AML-193 (cell line): ENCODE measurements at regions not wholly inside any gene's neighbourhood (a gene's known extent, or its start where the extent isn't known, plus 50 kb on each side); places are given as distances from the start of the nearest gene placed in this dataset.

ENCODE experiments used
- DNase-seq, 2 experiments: peaks; one replicate each; lab custom pipeline; 2025; lab: John Stamatoyannopoulos, UW

- DNase-seq, result no peak
These were observed 763.4 kb upstream of the GRM7 start for GRCh38 chr3:6097556-6097955.

- DNase-seq, result no peak
These were observed 762.3 kb upstream of the GRM7 start for GRCh38 chr3:6098516-6099157.

GRCh38 chr3:6099458-6100075, 761.3 kb upstream of the GRM7 start:
- no peak for DNase-seq

GRCh38 chr3:6105187-6105586, 755.7 kb upstream of the GRM7 start:
- DNase-seq, result no peak

DNA sequence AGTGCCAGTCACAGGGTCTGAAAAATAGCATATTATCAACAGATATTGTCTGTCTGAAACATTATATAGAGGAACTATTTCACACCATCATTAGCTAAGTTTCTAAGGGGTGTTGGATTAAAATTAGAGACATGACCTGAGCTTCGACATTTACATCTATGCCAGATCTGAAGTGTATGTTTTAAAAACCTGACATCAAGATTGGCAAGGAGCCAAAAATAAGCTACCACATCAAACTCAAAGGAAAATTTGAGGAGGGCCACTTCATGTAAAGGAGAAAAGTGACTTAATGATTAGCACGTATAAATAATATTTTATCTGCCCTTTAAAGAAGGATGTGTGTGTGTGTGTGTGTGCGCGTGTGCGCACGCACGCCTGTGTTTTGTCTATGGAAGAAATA, 752.0 kb upstream of the GRM7 start:
- no peak for DNase-seq

DNA sequence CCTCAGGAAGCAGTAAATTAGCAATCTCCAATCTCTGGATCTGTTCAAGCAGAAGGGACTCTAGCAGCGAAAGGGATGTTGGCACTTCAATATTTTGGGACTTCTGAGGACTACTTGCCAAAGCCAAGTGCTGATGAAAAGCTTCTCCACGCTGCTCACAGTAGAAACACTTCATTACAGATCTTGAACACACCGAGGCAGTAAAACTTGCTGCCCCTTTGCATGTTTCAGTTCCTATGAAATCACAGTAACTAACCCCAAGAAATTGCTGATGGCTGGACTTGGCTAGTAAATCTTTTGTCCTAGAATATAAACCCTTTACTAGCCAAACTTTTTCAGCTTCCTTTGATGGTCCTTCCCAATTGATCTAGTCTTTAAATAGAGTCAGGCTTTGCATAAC, 750.5 kb upstream of the GRM7 start:
- no peak for DNase-seq

GRCh38 chr3:6112546-6112945, 748.4 kb upstream of the GRM7 start:
- no peak for DNase-seq

DNA sequence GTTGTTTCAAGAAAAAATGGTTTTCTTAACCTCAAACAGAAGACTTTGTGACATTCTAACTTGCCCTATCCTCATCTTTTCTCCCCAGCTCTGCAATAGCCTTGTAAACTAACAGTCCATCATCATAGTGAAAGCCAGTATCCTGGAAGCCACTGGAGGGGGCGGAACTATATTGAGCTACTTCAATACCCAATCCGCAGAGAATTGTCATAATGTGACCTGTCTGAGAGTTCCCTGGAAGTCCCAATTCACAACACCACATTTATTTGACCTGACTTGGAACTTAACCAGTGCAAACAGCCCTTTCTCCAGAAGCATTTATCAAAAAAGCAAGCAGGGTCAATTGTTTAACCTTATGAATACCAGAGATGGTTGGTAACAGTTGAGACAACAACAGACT, 747.6 kb upstream of the GRM7 start:
- no peak for DNase-seq

DNA sequence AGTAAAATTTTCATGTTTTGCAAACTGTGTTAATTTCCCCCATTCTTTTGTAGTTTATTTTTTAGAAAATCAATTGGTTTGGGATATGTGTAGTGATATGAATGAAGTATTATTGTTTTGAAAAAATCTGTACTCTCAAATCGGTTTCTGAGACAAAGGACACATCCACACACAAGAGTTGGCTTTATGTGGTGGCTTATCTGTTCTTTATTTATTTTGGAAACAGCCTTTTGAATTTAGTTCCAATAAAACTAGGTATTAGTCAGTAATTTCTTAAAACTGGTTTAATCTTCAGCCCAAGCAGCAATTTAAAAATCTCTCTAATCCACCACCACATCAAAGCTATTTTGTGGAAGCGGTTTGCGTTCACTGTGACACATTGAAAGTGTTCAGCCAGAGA, 741.5 kb upstream of the GRM7 start:
- no peak for DNase-seq

GRCh38 chr3:6120786-6121185, 740.1 kb upstream of the GRM7 start:
- no peak for DNase-seq

DNA sequence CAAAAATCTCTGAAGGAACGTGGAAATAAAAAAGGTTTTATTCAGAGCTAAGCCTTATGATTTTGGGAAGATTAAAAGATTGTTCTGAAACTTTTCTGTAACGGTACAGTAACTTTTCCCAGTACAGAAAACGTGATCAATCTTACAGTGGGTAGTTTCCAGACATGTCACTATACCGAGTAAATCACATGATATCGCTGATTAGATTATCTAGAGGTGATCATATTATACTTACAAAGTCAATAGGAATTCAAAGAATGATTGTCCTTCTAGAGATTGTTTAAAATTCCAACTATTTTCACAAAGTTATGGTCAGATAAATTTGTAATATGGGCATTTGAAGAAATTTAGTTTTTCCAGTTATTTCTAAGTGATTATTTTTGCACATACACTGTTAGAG, 736.0 kb upstream of the GRM7 start:
- DNase-seq, result no peak

DNA sequence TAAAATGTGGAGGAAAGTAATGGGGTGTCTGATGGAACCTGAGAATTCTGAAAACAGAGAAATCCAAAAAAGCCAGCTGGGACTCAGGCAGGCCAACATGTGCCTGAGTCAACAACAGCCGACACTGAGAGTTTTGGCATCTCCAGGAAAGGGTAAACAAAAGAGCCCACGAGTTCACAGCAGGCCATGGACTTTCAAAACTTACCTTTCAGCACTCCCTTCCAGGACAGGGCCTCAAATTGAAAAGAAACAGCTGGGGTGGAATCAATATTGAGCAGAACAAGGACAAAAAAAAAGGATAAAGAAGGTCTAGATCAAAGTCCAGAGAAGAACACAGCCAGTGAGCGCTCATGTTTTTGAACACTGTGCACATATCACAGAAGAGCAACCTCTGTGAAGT, 735.4 kb upstream of the GRM7 start:
- no peak for DNase-seq

GRCh38 chr3:6132684-6133432, 728.1 kb upstream of the GRM7 start:
- no peak for DNase-seq

DNA sequence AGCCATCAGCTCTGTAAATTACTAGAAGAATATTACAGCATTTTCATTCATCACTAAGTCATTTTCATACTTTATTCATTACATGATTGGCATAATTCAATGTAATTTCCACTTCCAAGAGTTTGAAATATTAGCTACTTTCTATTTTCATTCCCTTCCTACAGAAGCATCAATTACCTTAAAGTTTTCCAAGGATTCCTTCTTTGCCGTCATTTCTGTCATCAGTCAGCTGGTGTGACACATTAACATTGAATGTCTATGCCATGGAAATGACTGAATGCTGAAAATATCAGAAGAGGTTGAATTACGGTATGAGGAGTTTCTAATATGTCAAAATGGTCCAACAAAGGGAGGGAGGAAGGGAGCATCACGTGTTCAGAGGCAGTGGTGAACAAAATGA, 718.2 kb upstream of the GRM7 start:
- no peak for DNase-seq

DNA sequence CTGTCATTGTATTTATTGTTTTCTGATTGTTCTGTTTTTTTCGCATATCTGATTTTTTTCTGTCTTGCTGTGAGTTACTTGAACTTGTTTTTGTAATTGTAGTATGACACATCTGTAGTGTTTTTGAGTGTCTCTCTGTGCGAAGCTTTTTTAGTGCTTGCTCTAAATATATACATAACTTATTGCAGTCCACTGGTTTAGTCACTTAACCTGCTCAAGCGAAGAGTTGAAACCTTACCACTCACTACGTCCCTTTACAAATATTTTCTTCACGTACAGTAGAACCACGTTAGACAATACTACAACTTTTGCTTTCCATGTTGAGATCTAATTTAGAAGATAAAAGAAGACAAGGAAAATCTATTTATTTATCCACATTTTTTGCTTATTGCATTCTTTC, 713.0 kb upstream of the GRM7 start:
- DNase-seq, result no peak

DNA sequence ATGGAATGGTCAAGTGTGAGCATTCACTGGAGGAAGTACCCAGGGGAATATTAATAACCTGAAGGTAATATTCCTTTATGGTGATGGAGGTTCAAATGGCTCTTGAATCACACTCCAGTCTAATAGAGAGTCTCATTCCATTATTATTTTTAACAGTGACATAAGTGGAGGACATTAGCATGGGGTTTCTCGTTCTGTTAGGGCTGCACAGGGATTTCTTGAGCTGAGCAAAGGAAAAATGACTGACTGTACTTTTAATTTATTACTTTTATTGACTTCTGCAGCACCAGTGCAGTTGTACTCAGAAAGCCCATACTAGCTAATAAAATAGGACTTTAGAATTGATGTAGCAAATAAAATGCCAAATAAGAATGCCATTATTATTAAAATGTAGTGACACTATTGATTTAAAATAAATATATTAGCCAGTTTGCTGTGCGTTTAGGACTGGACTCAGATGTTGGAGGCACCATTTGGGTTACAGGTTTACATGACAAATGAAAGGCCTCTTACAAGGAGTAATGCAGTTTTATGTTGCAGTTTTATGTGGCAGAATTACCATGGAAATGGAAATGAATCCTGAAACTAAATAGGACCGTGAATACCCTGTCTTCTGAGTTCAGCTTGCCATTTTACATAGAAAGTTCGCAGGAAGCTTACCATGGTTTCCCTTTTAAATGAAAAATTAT, 705.1 kb upstream of the GRM7 start:
- no peak for DNase-seq

- no peak for DNase-seq
These were observed 695.0 kb upstream of the GRM7 start for GRCh38 chr3:6165951-6166350.

- no peak for DNase-seq
These were observed 692.7 kb upstream of the GRM7 start for GRCh38 chr3:6168256-6168655.

DNA sequence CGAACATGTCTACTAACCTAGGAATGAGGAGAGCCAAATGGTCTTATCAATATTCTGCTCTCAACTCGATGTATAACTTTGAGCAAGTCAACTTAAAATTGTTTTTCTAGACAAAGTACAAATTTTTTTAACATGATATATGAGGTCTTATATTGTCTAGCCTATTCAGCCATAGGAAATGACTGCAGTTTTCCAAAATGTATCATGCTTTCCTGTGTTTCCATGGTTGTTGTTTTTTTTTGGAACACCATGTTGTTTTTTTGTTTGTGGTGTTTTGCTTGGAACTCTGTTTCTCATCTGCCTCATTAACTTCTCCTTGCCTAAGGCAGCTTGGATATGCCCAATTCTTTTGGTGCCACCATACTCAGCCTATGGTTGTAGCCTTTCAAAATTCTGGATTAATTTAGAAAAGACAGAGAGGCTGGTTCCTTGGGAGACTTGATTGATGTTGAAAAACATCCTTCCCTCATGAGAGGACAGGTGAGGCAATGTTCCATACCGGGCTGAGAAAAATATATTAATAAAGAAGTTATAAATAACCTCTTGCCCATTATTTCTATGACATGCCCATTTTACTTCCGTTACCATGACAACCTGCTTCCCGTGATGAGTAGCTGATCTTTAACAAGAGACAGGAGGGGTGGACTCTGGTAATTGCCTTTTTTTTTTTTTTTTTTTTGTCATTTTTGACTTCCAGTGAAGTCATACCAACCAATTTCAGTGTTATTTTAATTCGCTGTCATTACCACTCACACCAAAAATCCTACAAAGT, 687.9 kb upstream of the GRM7 start:
- no peak for DNase-seq

DNA sequence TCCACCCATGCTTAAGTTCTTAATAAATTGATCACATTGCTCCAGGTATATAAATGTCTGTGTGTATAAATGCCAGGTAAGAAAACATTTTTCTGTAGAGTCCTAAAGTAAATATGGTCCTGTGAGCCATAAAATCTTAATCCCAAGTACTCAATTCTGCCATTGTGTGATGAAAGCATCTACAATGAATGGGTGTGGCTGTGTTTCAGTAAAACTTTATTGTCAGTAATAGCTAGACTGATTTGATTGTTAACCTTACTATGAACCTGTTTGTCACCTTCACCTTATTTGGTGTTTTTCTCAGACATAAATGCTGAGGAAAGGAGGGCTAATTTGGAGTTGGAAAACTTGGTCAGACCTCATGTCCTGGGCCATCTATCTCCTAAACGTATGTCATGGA, 683.5 kb upstream of the GRM7 start:
- no peak for DNase-seq

- DNase-seq, result no peak
These were observed 681.2 kb upstream of the GRM7 start for GRCh38 chr3:6179761-6180160.

- DNase-seq, result no peak
These were observed 680.7 kb upstream of the GRM7 start for GRCh38 chr3:6180171-6180570.
